ENCODE measurements at regions not wholly inside any gene's neighbourhood (a gene's known extent, or its start where the extent isn't known, plus 50 kb on each side); places are given as distances from the start of the nearest gene placed in this dataset.

GRCh38 chr9:120210274-120210673, 369.7 kb downstream of the CDK5RAP2 start:
- TF ChIP-seq CTCF (IDR thresholded peaks at IDR 0.05; ENCODE audit: low read depth, low read length) (no peak), EZH2phosphoT487 (IDR thresholded peaks at IDR 0.05; ENCODE audit: low read depth) (no peak)

All from OCI-LY3 (cell line).